Endodermal cell (in vitro differentiated cells): ENCODE measurements at regions not wholly inside any gene's neighbourhood (a gene's known extent, or its start where the extent isn't known, plus 50 kb on each side); places are given as distances from the start of the nearest gene placed in this dataset.

ENCODE experiments used
- DNase-seq: peaks from one replicate; pipeline ENCODE4 v3.0.0-alpha.2; 2017
- H3K27ac ChIP-seq: 2 replicates; pipeline ENCODE4 v1.5.1; 2013; ENCODE audit warnings: mild to moderate bottlenecking, low read depth, low read length, moderate library complexity
- H3K27me3 ChIP-seq: 2 replicates; pipeline ENCODE4 v1.6.1; 2013; ENCODE audit warnings: mild to moderate bottlenecking, low read length, moderate library complexity; ENCODE audit not compliant: insufficient read depth, control insufficient read depth, poor library complexity, severe bottlenecking
- H3K36me3 ChIP-seq: 2 replicates; pipeline ENCODE4 v1.7.0; 2013; ENCODE audit warnings: mild to moderate bottlenecking, low read length, moderate library complexity; ENCODE audit not compliant: control insufficient read depth, insufficient read depth
- H3K4me1 ChIP-seq: one replicate; pipeline ENCODE4 v1.7.0; 2013; ENCODE audit warnings: low read length; ENCODE audit not compliant: control insufficient read depth, insufficient read depth
- H3K4me3 ChIP-seq: 2 replicates; pipeline ENCODE4 v1.5.1; 2013; ENCODE audit warnings: mild to moderate bottlenecking, low read length, moderate library complexity
- H3K9ac ChIP-seq: 2 replicates; pipeline ENCODE4 v1.6.1; 2013; ENCODE audit warnings: mild to moderate bottlenecking, low read length, moderate library complexity; ENCODE audit not compliant: poor library complexity, severe bottlenecking; ENCODE audit errors: extremely low read depth
- H3K9me3 ChIP-seq: 2 replicates; pipeline ENCODE4 v1.6.1; 2013; ENCODE audit warnings: mild to moderate bottlenecking, low read length, moderate library complexity; ENCODE audit not compliant: control insufficient read depth
- H3K27ac Mint-ChIP-seq: 2 replicates; pipeline ENCODE4 v1.8.0; 2020; ENCODE audit warnings: mixed read lengths
- H3K27me3 Mint-ChIP-seq: 2 replicates; pipeline ENCODE4 v1.8.0; 2021; ENCODE audit warnings: mild to moderate bottlenecking, mixed read lengths; ENCODE audit not compliant: insufficient read depth
- H3K36me3 Mint-ChIP-seq: 2 replicates; pipeline ENCODE4 v1.8.0; 2020; ENCODE audit warnings: low read depth, mixed read lengths
- H3K4me1 Mint-ChIP-seq: 2 replicates; pipeline ENCODE4 v1.8.0; 2020; ENCODE audit warnings: mixed read lengths
- H3K4me3 Mint-ChIP-seq: 2 replicates; pipeline ENCODE4 v1.8.0; 2020; ENCODE audit warnings: mild to moderate bottlenecking, moderate library complexity, mixed read lengths
- H3K9me3 Mint-ChIP-seq: 2 replicates; pipeline ENCODE4 v1.8.0; 2020; ENCODE audit warnings: mild to moderate bottlenecking, mixed read lengths
- CTCF ChIP-seq: fragments of 200-600 bp; sonication (generic); conservative IDR thresholded peaks from 2 replicates; pipeline ENCODE4 v1.5.0; 2021; ENCODE audit warnings: antibody characterized with exemption, mild to moderate bottlenecking
- WGBS, 2 experiments: methylation state at CpG; one replicate each; pipeline versions ENCODE4 v1.1.5 to v1.1.7; 2013; ENCODE audit warnings: missing lambda C conversion rate in 2 of 2, mixed read lengths in 1 of 2; ENCODE audit not compliant: insufficient coverage in 1 of 2, insufficient read length in 1 of 2; 5-methylcytosine and 5-hydroxymethylcytosine counted together

- no peak overlapping the region for H3K4me3 ChIP-seq
- H3K36me3 Mint-ChIP-seq = no peaks in the 10 kb centered on the region
- H3K4me1 Mint-ChIP-seq = no peaks in the 10 kb centered on the region
- no peaks in the 10 kb centered on the region for H3K4me1 ChIP-seq
- no peak overlapping the region for H3K4me3 Mint-ChIP-seq
- H3K27ac Mint-ChIP-seq = no peak overlapping the region
- H3K9me3 ChIP-seq = no peaks in the 10 kb centered on the region
- TF ChIP-seq CTCF = peak; percentile 32
- H3K9me3 Mint-ChIP-seq = no peaks in the 10 kb centered on the region
- no peak overlapping the region for H3K27ac ChIP-seq
- 86 to 90% methylated on average over 1 of the region's 1 CpG for WGBS, 2 experiments
- no peaks in the 10 kb centered on the region for H3K27me3 Mint-ChIP-seq
- no peak for DNase-seq
- H3K27me3 ChIP-seq = no peaks in the 10 kb centered on the region
- no peak overlapping the region for H3K9ac ChIP-seq
- H3K36me3 ChIP-seq = no peaks in the 10 kb centered on the region
Observed at GRCh38 chr4:135032670-135033069, 831.1 kb upstream of the PABPC4L start.

- no peaks in the 10 kb centered on the region for H3K4me1 Mint-ChIP-seq
- H3K9ac ChIP-seq = no peak overlapping the region
- H3K4me3 ChIP-seq = no peak overlapping the region
- no peaks in the 10 kb centered on the region for H3K4me1 ChIP-seq
- no peaks in the 10 kb centered on the region for H3K36me3 ChIP-seq
- no peaks in the 10 kb centered on the region for H3K27me3 ChIP-seq
- no peaks in the 10 kb centered on the region for H3K9me3 ChIP-seq
- no peak overlapping the region for H3K4me3 Mint-ChIP-seq
- H3K27ac ChIP-seq = no peak overlapping the region
- H3K36me3 Mint-ChIP-seq = peaks cover 5% of the 10 kb centered on the region
- TF ChIP-seq CTCF = no peak
- 83 to 92% methylated on average over 1 to 5 of the region's 5 CpGs for WGBS, 2 experiments
- H3K27ac Mint-ChIP-seq = no peak overlapping the region
- no peaks in the 10 kb centered on the region for H3K27me3 Mint-ChIP-seq
- DNase-seq = no peak
- peaks cover 18% of the 10 kb centered on the region for H3K9me3 Mint-ChIP-seq
Observed at GRCh38 chr4:135015771-135016170, 814.2 kb upstream of the PABPC4L start.

- WGBS, 2 experiments = 80 to 89% methylated on average over 1 to 3 of the region's 3 CpGs
Observed at GRCh38 chr4:135007400-135007799, 805.8 kb upstream of the PABPC4L start.

More at GRCh38 chr4:135007400-135007799, 805.8 kb upstream of the PABPC4L start:
- H3K9ac ChIP-seq = no peak overlapping the region
- no peak overlapping the region for H3K27ac ChIP-seq
- no peak overlapping the region for H3K4me3 ChIP-seq
- no peak for TF ChIP-seq CTCF
- Mint-ChIP-seq H3K4me1 (no peaks in the 10 kb centered on the region), H3K4me3 (no peak overlapping the region), H3K9me3 (no peaks in the 10 kb centered on the region), H3K36me3 (no peaks in the 10 kb centered on the region), H3K27me3 (no peaks in the 10 kb centered on the region), H3K27ac (no peak overlapping the region)
- DNase-seq = no peak
- no peaks in the 10 kb centered on the region for H3K4me1 ChIP-seq
- no peaks in the 10 kb centered on the region for H3K27me3 ChIP-seq
- H3K36me3 ChIP-seq = no peaks in the 10 kb centered on the region
- no peaks in the 10 kb centered on the region for H3K9me3 ChIP-seq
